SKM-1 (cell line): ENCODE measurements at regions not wholly inside any gene's neighbourhood (a gene's known extent, or its start where the extent isn't known, plus 50 kb on each side); places are given as distances from the start of the nearest gene placed in this dataset.
"Not testable (repeated sequence)": the region's sequence is repeated elsewhere in the genome, so short reads cannot be mapped to it uniquely, and the experiment has no call there.

Source experiments
- DNase-seq: peaks from one replicate; lab custom pipeline; 2025; ENCODE audit not compliant: unreplicated experiment; lab: John Stamatoyannopoulos, UW

GRCh38 chr2:185984670-185985069 lies 246.1 kb downstream of the FSIP2 start:
- no peak for DNase-seq

- DNase-seq: not testable (repeated sequence)
These were observed 250.3 kb downstream of the FSIP2 start for GRCh38 chr2:185988907-185989306.

- DNase-seq: no peak
These were observed 252.4 kb downstream of the FSIP2 start for GRCh38 chr2:185990861-185991525.

- no peak for DNase-seq
These were observed 260.0 kb downstream of the FSIP2 start for GRCh38 chr2:185998562-185999070.

GRCh38 chr2:186009341-186009740 lies 270.7 kb downstream of the FSIP2 start:
- no peak for DNase-seq

DNA sequence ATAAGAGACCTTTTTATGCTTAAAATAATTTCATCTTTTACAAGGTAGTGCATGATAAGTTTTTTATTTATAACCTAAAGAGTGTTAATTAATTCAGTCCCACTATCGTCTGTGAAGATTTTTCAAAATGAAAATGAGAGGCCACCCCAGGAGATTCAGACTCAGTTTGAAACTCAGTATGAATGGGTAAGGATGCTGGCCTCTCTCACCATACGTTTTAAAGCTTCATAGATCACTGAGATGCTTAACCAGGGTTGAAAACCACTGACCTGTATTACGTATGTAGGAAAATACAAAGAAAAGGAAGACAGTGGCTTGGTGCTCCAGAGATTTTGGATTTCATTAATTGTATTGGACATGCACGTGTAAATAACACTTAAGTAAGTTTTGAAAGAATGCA lies 278.7 kb downstream of the FSIP2 start:
- DNase-seq: no peak

- DNase-seq: no peak
These were observed 286.3 kb downstream of the FSIP2 start for GRCh38 chr2:186024921-186025320.

GRCh38 chr2:186027922-186028321 lies 289.3 kb downstream of the FSIP2 start:
- DNase-seq: no peak

DNA sequence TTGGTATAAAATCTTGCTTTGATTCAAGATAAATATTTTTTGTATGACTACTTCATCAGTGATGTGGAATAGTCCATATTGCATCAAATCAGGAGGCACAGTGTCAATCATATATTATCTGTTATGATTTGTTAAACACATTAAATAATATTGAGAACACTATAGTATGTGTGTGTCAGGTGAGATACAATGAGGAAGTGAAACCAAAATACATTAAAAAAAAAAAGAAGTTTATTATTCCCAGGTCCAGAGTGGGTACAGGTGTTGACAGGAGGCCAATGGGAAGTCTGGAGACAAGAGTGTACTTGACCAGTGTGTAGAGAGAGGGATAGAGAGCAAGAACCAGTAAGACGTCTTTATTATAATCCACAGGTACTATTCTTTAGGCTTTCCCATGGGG lies 292.6 kb downstream of the FSIP2 start:
- no peak for DNase-seq

DNA sequence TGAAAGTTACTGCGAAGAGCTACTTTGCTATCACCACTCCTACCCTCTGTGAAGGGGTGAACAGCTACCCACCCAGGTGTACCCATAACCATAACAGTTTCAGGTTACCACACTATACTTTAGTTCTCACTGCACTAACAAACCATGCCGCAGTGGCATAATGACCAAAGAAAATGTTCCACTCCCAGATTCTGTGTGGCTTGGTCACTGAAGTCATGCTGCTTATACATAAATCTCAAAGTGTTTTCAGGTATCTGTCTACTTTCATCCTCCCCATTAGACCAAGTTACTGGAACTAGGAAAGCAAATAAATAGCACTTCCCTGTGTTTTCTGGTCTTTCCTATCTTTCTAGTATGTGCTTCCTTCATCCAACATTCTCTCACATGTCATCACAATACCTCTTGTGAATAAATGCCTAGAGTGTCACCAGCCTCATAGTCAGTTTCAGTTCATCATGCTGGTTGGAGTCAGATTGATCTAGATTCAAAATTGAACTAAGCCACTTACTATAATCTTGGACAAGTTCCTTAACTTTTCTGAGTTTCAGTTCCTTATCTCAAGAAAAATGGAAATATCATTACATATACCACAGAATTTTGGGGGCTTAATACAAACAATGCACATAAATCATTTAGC lies 293.6 kb downstream of the FSIP2 start:
- DNase-seq: no peak

GRCh38 chr2:186032930-186033329 lies 294.3 kb downstream of the FSIP2 start:
- no peak for DNase-seq

- no peak for DNase-seq
These were observed 294.9 kb downstream of the FSIP2 start for GRCh38 chr2:186033541-186033940.

DNA sequence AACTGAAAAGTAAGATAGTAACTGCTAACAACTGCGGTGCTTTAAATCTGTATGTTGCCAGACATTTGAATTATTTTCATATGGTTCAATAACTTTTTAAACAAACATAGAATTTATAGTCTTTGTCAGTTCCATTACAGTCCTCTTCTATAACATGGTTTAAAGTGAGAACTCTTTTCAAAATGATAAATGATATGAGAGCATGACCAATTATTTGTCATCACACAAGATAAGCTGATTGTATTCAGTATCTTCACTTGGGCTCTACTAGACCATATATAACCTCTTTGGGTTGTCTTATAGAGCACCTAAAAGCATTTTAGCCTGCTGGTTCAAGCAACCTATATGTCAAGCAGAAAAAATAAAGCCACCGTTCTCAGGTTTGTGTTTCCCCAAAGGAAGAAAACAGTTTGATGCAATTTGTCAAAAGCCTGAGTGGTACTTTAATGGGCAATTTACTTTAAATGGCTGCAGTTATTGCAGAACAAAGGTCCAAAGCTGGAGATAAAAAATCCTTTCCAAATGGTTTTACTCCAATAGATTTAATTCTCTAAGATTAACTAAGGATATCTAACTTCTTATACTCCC lies 298.4 kb downstream of the FSIP2 start:
- DNase-seq: no peak

GRCh38 chr2:186042207-186043028 lies 303.8 kb downstream of the FSIP2 start:
- DNase-seq: no peak

GRCh38 chr2:186044761-186045160 lies 306.2 kb downstream of the FSIP2 start:
- DNase-seq: no peak

GRCh38 chr2:186052930-186053329 lies 314.3 kb downstream of the FSIP2 start:
- DNase-seq: no peak

DNA sequence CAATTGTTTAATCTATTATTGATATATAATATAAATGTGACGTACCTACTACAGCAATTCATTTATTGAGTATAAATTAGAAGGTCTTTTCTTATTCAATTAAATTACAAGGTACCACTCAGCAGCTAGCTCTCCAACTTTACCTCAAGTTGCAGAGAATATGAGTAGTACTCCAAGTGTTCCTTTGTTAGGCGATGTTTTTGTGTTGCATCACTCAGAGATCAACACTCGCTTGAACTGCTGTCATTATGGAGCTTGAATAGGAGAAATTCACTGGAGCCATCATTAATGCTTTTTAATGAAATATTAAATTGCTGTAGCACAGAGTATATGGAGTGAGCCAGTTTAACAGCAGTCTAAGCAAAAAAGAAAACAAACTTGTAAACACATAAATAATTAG lies 320.0 kb downstream of the FSIP2 start:
- no peak for DNase-seq

DNA sequence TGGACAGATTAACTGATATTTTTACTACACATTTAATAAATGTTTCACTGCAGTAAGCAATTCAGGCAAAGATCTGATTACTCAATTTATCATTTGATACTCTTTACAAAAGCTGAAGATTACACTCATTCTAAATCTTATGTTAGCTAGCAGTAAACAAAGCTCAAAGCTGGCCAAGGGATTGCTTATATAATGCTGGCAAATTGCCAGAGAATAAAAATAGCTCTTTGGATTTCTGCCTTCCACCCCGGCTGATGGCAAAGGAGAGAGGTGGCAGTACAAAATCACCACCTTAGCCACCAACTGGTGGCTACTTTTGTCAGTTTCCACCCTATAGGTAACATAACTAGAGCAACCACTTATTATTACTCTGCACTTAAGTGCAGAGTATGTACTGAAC lies 320.5 kb downstream of the FSIP2 start:
- no peak for DNase-seq

GRCh38 chr2:186060744-186061440 lies 322.3 kb downstream of the FSIP2 start:
- no peak for DNase-seq

DNA sequence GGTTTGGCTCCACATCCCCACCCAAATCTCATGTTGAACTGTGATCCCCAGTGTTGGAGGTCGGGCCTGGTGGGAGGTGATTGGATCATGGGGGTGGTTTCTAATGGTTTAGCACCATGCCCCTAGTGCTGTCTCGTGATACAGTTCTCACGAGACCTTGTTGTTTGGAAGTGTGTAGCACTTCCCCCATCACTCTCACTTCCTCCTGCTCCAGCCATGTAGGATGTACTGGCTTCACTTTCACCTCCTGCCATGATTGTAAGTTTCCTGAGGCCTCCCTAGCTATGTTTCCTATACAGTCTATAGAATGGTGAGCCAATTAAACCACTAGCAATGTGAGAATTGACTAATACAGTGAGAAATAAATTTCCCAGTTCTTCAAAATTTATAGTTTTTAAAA lies 325.9 kb downstream of the FSIP2 start:
- DNase-seq: no peak

DNA sequence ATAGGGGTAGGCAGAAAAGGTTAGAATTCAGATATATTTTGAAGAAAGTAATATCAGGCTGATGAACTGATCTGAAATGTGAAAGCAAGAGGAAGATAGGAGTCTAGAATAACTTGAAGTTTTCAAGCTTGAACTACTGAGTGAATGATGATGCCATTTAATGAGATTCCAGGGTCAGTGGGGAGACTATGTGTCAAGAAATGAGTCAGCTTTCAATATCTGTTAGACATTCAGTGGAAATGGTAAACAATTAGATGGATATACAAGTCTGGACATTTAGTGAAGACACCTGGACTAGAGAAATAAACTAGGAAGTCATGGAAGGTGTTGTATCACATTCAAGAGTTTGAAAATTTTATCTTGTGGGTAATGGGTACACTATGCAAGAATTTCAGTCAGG lies 326.9 kb downstream of the FSIP2 start:
- DNase-seq: no peak
